Caco-2 (cell line): ENCODE measurements at regions not wholly inside any gene's neighbourhood (a gene's known extent, or its start where the extent isn't known, plus 50 kb on each side); places are given as distances from the start of the nearest gene placed in this dataset.

ENCODE experiments used
- BruUV-seq: library from RNA; stranded (reverse); fragments of 400-500 nt; replicated peaks from 2 replicates; lab custom pipeline; 2021; lab: Mats Ljungman, UMichigan
- CTCF ChIA-PET: fragments of 300-600 bp; sonication (Branson Sonifier 250); formaldehyde crosslinking; loops from one replicate; lab custom pipeline; 2022; ENCODE audit warnings: antibody characterized with exemption; lab: Charles Lee
- POLR2A ChIA-PET: fragments of 300-600 bp; sonication (Branson Sonifier 250); formaldehyde crosslinking; loops from one replicate; lab custom pipeline; 2022; ENCODE audit warnings: antibody characterized with exemption; lab: Charles Lee
- DNase-seq, 2 experiments: peaks; one replicate each; pipeline versions ENCODE4 v3.0.0 to v3.0.0-alpha.2; 2020 to 2022
- H3K27me3 ChIP-seq: replicated peaks from 2 replicates; pipeline ENCODE4 v1.6.0; 2011; ENCODE audit warnings: low read length; ENCODE audit not compliant: control insufficient read depth, insufficient read depth
- H3K36me3 ChIP-seq: 2 replicates; pipeline ENCODE4 v1.5.1; 2011; ENCODE audit warnings: low read length; ENCODE audit not compliant: control insufficient read depth, insufficient read depth
- H3K4me1 ChIP-seq: fragments of 250-450 bp; sonication (Bioruptor Pico); 2 replicates; pipeline ENCODE4 v1.5.1; 2020; ENCODE audit warnings: mild to moderate bottlenecking
- H3K4me3 ChIP-seq: 2 replicates; pipeline ENCODE4 v1.5.1; 2011; ENCODE audit warnings: low read depth, mild to moderate bottlenecking, control low read depth, low read length
- H3K9me3 ChIP-seq: fragments of 250-450 bp; sonication (Bioruptor Pico); 2 replicates; pipeline ENCODE4 v1.5.1; 2020; ENCODE audit warnings: mild to moderate bottlenecking, moderate library complexity
- H3K27ac Mint-ChIP-seq: one replicate; pipeline ENCODE4 v1.8.0; 2022; ENCODE audit warnings: mixed read lengths; ENCODE audit not compliant: unreplicated experiment
- H3K27me3 Mint-ChIP-seq: one replicate; pipeline ENCODE4 v1.8.0; 2022; ENCODE audit warnings: mixed read lengths; ENCODE audit not compliant: insufficient read depth, unreplicated experiment
- H3K36me3 Mint-ChIP-seq: one replicate; pipeline ENCODE4 v1.8.0; 2022; ENCODE audit warnings: mild to moderate bottlenecking, mixed read lengths; ENCODE audit not compliant: insufficient read depth, unreplicated experiment
- H3K4me1 Mint-ChIP-seq: one replicate; pipeline ENCODE4 v1.8.0; 2022; ENCODE audit warnings: low read depth, mixed read lengths; ENCODE audit not compliant: unreplicated experiment
- H3K4me3 Mint-ChIP-seq: one replicate; pipeline ENCODE4 v1.8.0; 2022; ENCODE audit warnings: mild to moderate bottlenecking, moderate library complexity, mixed read lengths; ENCODE audit not compliant: unreplicated experiment
- H3K9me3 Mint-ChIP-seq: one replicate; pipeline ENCODE4 v1.8.0; 2022; ENCODE audit warnings: mixed read lengths; ENCODE audit not compliant: unreplicated experiment
- CTCF ChIP-seq, 2 experiments: fragments of 200-600 bp in 1 of 2; IDR thresholded peaks; 1 replicate in 1 of 2; 2 replicates in 1 of 2; pipeline versions ENCODE4 v1.5.1 to v1.8.0; 2011 to 2022; ENCODE audit warnings: antibody characterized with exemption in 1 of 2, control low read depth in 1 of 2, inconsistent platforms in 1 of 2, low read depth in 1 of 2, low read length in 1 of 2, mild to moderate bottlenecking in 1 of 2, moderate library complexity in 1 of 2; ENCODE audit not compliant: insufficient read depth in 1 of 2, severe bottlenecking in 1 of 2, unreplicated experiment in 1 of 2
- intact Hi-C: fragments of 100-400 bp; cut with micrococcal nuclease; formaldehyde crosslinking; loops from one replicate; pipeline ENCODE4 v1.10.0; 2022; ENCODE audit not compliant: unreplicated experiment

- H3K36me3 Mint-ChIP-seq: peaks cover 6% of the 10 kb centered on the region
- H3K4me1 Mint-ChIP-seq: peaks cover 13% of the 10 kb centered on the region
- Histone ChIP-seq H3K36me3 (no peaks in the 10 kb centered on the region), H3K4me3 (no peak overlapping the region), H3K27me3 (no peaks in the 10 kb centered on the region), H3K4me1 (peaks cover 17% of the 10 kb centered on the region; the same call in 1 of the 2 replicates), H3K9me3 (no peaks in the 10 kb centered on the region)
- H3K27me3 Mint-ChIP-seq: no peaks in the 10 kb centered on the region
- no peak for DNase-seq
- H3K9me3 Mint-ChIP-seq: no peaks in the 10 kb centered on the region
- ChIA-PET CTCF (no interaction called here), POLR2A (interaction anchor here (0.6 kb wide), 1 partner anchor 298 kb away, joined by 5 read pairs; no protein-coding TSS in a partner anchor)
- intact Hi-C loops: loop anchor here (5.0 kb wide), 1 partner anchor 197 kb away; the partner anchor contains the start of gene DST
- TF ChIP-seq CTCF (IDR thresholded peaks at IDR 0.05; ENCODE audit: insufficient read depth in 1 of 2, low read depth in 1 of 2, low read length in 1 of 2, severe bottlenecking in 1 of 2, unreplicated experiment in 1 of 2): no peak
- no peak overlapping the region for H3K27ac Mint-ChIP-seq
- H3K4me3 Mint-ChIP-seq: no peak overlapping the region
- BruUV-seq: no TSS peak
Observed at GRCh38 chr6:56839533-56840183, 115.2 kb upstream of the BEND6 start.

- ChIA-PET CTCF (no interaction called here), POLR2A (interaction anchor here (0.6 kb wide), 1 partner anchor 297 kb away, joined by 5 read pairs; no protein-coding TSS in a partner anchor)
- intact Hi-C loops: no loop called here
- H3K36me3 ChIP-seq: no peaks in the 10 kb centered on the region
- Mint-ChIP-seq H3K36me3 (peaks cover 6% of the 10 kb centered on the region), H3K9me3 (no peaks in the 10 kb centered on the region), H3K27ac (no peak overlapping the region), H3K4me1 (peaks cover 13% of the 10 kb centered on the region), H3K27me3 (no peaks in the 10 kb centered on the region), H3K4me3 (no peak overlapping the region)
- TF ChIP-seq CTCF (IDR thresholded peaks at IDR 0.05; ENCODE audit: insufficient read depth in 1 of 2, low read depth in 1 of 2, low read length in 1 of 2, severe bottlenecking in 1 of 2, unreplicated experiment in 1 of 2): no peak
- DNase-seq: no peak
- no TSS peak for BruUV-seq
- no peaks in the 10 kb centered on the region for H3K9me3 ChIP-seq
- no peak overlapping the region for H3K4me3 ChIP-seq
- H3K27me3 ChIP-seq: no peaks in the 10 kb centered on the region
- H3K4me1 ChIP-seq: peaks cover 17% of the 10 kb centered on the region; the same call in 1 of the 2 replicates
Observed at GRCh38 chr6:56838965-56839364, 115.9 kb upstream of the BEND6 start.

- H3K36me3 Mint-ChIP-seq: peaks cover 6% of the 10 kb centered on the region
- Histone ChIP-seq H3K4me1 (peaks cover 17% of the 10 kb centered on the region; the same call in 1 of the 2 replicates), H3K4me3 (no peak overlapping the region), H3K27me3 (no peaks in the 10 kb centered on the region), H3K9me3 (no peaks in the 10 kb centered on the region), H3K36me3 (no peaks in the 10 kb centered on the region)
- ChIA-PET POLR2A (no interaction called here), CTCF (no interaction called here)
- no peak overlapping the region for H3K4me3 Mint-ChIP-seq
- intact Hi-C loops: no loop called here
- no peaks in the 10 kb centered on the region for H3K9me3 Mint-ChIP-seq
- H3K4me1 Mint-ChIP-seq: peaks cover 13% of the 10 kb centered on the region
- TF ChIP-seq CTCF (IDR thresholded peaks at IDR 0.05; ENCODE audit: insufficient read depth in 1 of 2, low read depth in 1 of 2, low read length in 1 of 2, severe bottlenecking in 1 of 2, unreplicated experiment in 1 of 2): no peak
- BruUV-seq: no TSS peak
- H3K27me3 Mint-ChIP-seq: no peaks in the 10 kb centered on the region
- no peak for DNase-seq
- no peak overlapping the region for H3K27ac Mint-ChIP-seq
Observed at GRCh38 chr6:56838016-56838555, 116.8 kb upstream of the BEND6 start.
